ENCODE measurements at regions not wholly inside any gene's neighbourhood (a gene's known extent, or its start where the extent isn't known, plus 50 kb on each side); places are given as distances from the start of the nearest gene placed in this dataset.

- TF ChIP-seq, protein P1, sequence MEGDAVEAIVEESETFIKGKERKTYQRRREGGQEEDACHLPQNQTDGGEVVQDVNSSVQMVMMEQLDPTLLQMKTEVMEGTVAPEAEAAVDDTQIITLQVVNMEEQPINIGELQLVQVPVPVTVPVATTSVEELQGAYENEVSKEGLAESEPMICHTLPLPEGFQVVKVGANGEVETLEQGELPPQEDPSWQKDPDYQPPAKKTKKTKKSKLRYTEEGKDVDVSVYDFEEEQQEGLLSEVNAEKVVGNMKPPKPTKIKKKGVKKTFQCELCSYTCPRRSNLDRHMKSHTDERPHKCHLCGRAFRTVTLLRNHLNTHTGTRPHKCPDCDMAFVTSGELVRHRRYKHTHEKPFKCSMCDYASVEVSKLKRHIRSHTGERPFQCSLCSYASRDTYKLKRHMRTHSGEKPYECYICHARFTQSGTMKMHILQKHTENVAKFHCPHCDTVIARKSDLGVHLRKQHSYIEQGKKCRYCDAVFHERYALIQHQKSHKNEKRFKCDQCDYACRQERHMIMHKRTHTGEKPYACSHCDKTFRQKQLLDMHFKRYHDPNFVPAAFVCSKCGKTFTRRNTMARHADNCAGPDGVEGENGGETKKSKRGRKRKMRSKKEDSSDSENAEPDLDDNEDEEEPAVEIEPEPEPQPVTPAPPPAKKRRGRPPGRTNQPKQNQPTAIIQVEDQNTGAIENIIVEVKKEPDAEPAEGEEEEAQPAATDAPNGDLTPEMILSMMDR (IDR thresholded peaks at IDR 0.05), result no peak
- no peaks in the 10 kb centered on the region for H3K4me1 ChIP-seq (ENCODE audit: low read depth)
- H3K4me3 ChIP-seq, result no peak overlapping the region
- intact Hi-C loops (cut with DNase I, micrococcal nuclease), result no loop called here
- no peaks in the 10 kb centered on the region for H3K9me3 ChIP-seq
- DNase-seq (no peak), ATAC-seq (no peak)
- no peaks in the 10 kb centered on the region for H3K36me3 ChIP-seq (ENCODE audit: low read depth)
Observed at GRCh38 chr9:86670536-86670935, 276.8 kb downstream of the GAS1 start.

- TF ChIP-seq, protein P1 (IDR thresholded peaks at IDR 0.05), result no peak
- no peak for DNase-seq
- Histone ChIP-seq H3K9me3 (no peaks in the 10 kb centered on the region), H3K36me3 (ENCODE audit: low read depth) (no peaks in the 10 kb centered on the region), H3K4me1 (ENCODE audit: low read depth) (no peaks in the 10 kb centered on the region), H3K4me3 (no peak overlapping the region)
- no peak for ATAC-seq
- intact Hi-C loops (cut with DNase I, micrococcal nuclease), result no loop called here
Observed at GRCh38 chr9:86670076-86670475, 277.2 kb downstream of the GAS1 start.

DNA sequence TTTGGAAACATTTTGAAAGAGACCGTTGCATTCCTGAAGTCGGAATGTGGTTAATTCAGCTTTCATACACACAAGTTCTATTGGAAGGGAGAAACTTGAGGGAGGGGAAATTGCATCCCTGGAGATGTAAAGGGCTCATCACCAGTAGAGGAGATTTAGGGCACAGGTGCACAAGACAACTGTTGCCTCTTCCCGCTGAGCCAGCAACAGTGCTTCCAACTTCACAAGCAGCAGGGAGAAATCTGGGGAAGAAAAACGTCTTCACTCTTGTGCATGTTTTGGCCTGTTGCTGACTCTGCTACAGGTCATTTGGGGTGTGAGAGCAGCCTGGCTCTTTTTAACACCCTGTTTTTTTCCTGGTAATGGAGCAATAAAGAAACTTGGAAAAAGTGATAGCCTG, 277.9 kb downstream of the GAS1 start:
- Histone ChIP-seq H3K9me3 (no peaks in the 10 kb centered on the region), H3K36me3 (ENCODE audit: low read depth) (no peaks in the 10 kb centered on the region), H3K4me3 (no peak overlapping the region), H3K4me1 (ENCODE audit: low read depth) (no peaks in the 10 kb centered on the region)
- TF ChIP-seq, protein P1 (IDR thresholded peaks at IDR 0.05), result no peak
- ATAC-seq, result no peak
- DNase-seq, result no peak
- intact Hi-C loops (cut with DNase I, micrococcal nuclease), result no loop called here

DNA sequence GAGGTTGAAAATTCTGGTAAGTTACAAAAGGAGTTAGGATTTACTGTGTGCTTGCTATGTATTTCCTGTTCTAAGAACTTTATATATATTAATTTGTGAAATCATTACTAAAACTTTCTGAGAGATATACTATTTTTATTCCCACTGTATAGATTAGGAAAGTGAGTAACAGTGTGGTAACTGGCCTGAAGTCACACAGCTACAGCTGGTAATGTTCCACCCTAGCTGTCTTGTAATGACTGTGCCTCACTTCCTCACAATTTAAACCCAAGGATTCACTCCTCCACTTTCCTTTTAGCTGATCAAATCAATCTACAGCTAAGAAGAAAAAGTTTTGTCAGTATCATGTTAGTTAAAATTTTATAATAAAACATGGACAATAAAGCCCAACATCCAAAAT, 278.8 kb downstream of the GAS1 start:
- intact Hi-C loops (cut with DNase I, micrococcal nuclease), result no loop called here
- ATAC-seq, result no peak
- H3K9me3 ChIP-seq, result no peaks in the 10 kb centered on the region
- DNase-seq, result no peak
- no peaks in the 10 kb centered on the region for H3K36me3 ChIP-seq (ENCODE audit: low read depth)
- no peak overlapping the region for H3K4me3 ChIP-seq
- H3K4me1 ChIP-seq (ENCODE audit: low read depth), result no peaks in the 10 kb centered on the region
- TF ChIP-seq, protein P1 (IDR thresholded peaks at IDR 0.05), result no peak

GRCh38 chr9:86667307-86667706, 280.0 kb downstream of the GAS1 start:
- H3K4me1 ChIP-seq (ENCODE audit: low read depth), result no peaks in the 10 kb centered on the region
- H3K4me3 ChIP-seq, result no peak overlapping the region
- intact Hi-C loops (cut with DNase I, micrococcal nuclease), result no loop called here
- TF ChIP-seq, protein P1 (IDR thresholded peaks at IDR 0.05), result no peak
- no peaks in the 10 kb centered on the region for H3K36me3 ChIP-seq (ENCODE audit: low read depth)
- H3K9me3 ChIP-seq, result no peaks in the 10 kb centered on the region
- no peak for ATAC-seq
- DNase-seq, result no peak

DNA sequence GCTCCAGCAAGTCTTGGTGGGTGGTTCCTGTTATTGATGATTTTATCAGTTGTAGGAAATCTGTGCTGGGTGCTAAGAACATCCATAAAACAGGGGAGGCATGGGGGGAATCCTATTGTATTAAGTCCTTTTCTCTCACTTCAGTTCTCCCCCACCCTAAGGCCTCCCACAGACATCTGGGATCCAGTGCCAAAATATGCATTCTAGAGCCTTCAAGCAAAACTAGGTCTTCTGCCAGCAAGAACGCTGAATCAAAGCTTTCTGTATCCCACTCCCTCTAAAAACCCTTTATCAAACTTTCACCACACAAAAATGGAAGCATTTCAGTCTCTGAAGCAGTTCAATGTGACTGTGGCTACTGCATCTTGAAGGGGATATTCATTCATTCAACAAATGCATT, 281.9 kb downstream of the GAS1 start:
- TF ChIP-seq, protein P1 (IDR thresholded peaks at IDR 0.05), result no peak
- no peaks in the 10 kb centered on the region for H3K9me3 ChIP-seq
- H3K4me1 ChIP-seq (ENCODE audit: low read depth), result no peaks in the 10 kb centered on the region
- DNase-seq (no peak), ATAC-seq (no peak)
- no peaks in the 10 kb centered on the region for H3K36me3 ChIP-seq (ENCODE audit: low read depth)
- H3K4me3 ChIP-seq, result no peak overlapping the region
- intact Hi-C loops (cut with DNase I, micrococcal nuclease), result no loop called here
